DMS53 (cell line): ENCODE measurements at regions not wholly inside any gene's neighbourhood (a gene's known extent, or its start where the extent isn't known, plus 50 kb on each side); places are given as distances from the start of the nearest gene placed in this dataset.

Experiments
- DNase-seq: peaks from one replicate; lab custom pipeline; 2025; lab: John Stamatoyannopoulos, UW

- no peak for DNase-seq
Observed at GRCh38 chr9:21564175-21564574, 82.1 kb upstream of the IFNE start.

- DNase-seq, result no peak
Observed at GRCh38 chr9:21565155-21565554, 83.0 kb upstream of the IFNE start.

GRCh38 chr9:21567926-21568325 is 85.8 kb upstream of the IFNE start:
- DNase-seq, result no peak

GRCh38 chr9:21568484-21568883 is 86.4 kb upstream of the IFNE start:
- DNase-seq, result no peak

GRCh38 chr9:21569721-21570120 is 87.6 kb upstream of the IFNE start:
- no peak for DNase-seq

- DNase-seq, result no peak
Observed at GRCh38 chr9:21570643-21571275, 88.6 kb upstream of the IFNE start.

- no peak for DNase-seq
Observed at GRCh38 chr9:21574261-21574660, 92.1 kb upstream of the IFNE start.

- DNase-seq, result no peak
Observed at GRCh38 chr9:21576331-21577189, 94.4 kb upstream of the IFNE start.

- DNase-seq, result no peak
Observed at GRCh38 chr9:21579247-21579671, 97.1 kb upstream of the IFNE start.

GRCh38 chr9:21579743-21580142 is 97.6 kb upstream of the IFNE start:
- DNase-seq, result no peak

- DNase-seq, result no peak
Observed at GRCh38 chr9:21580636-21581378, 98.7 kb upstream of the IFNE start.

- DNase-seq, result no peak
Observed at GRCh38 chr9:21583628-21584377, 101.7 kb upstream of the IFNE start.

- no peak for DNase-seq
Observed at GRCh38 chr9:21584890-21585289, 102.8 kb upstream of the IFNE start.

GRCh38 chr9:21585756-21586752 is 103.9 kb upstream of the IFNE start:
- DNase-seq, result no peak

- no peak for DNase-seq
Observed at GRCh38 chr9:21589344-21590056, 107.4 kb upstream of the IFNE start.

- DNase-seq, result no peak
Observed at GRCh38 chr9:21590058-21590996, 108.2 kb upstream of the IFNE start.

- DNase-seq, result peak; percentile 87
Observed at GRCh38 chr9:21591221-21592062, 109.3 kb upstream of the IFNE start.

- DNase-seq, result no peak
Observed at GRCh38 chr9:21592063-21592338, 109.9 kb upstream of the IFNE start.
